Liver (tissue), 8 donors: ENCODE measurements at regions not wholly inside any gene's neighbourhood (a gene's known extent, or its start where the extent isn't known, plus 50 kb on each side); places are given as distances from the start of the nearest gene placed in this dataset.

Experiments
- DNase-seq: peaks from one replicate; pipeline ENCODE4 v3.0.0-alpha.2; 2017; ENCODE audit warnings: low spot score
- H3K27ac ChIP-seq, 2 donors: one replicate each; pipeline ENCODE4 v1.7.0; 2013; ENCODE audit warnings: inconsistent platforms in 2 of 2, low read length in 2 of 2, control low read depth in 1 of 2, low read depth in 1 of 2, mild to moderate bottlenecking in 1 of 2
- H3K27me3 ChIP-seq, 4 donors: one replicate each; pipeline versions ENCODE4 v1.6.1 to v1.7.0; 2013; ENCODE audit warnings: low read length in 3 of 4, inconsistent platforms in 1 of 4, mild to moderate bottlenecking in 1 of 4, moderate library complexity in 1 of 4; ENCODE audit not compliant: control insufficient read depth in 4 of 4, insufficient read depth in 4 of 4
- H3K36me3 ChIP-seq, 4 donors: one replicate each; pipeline versions ENCODE4 v1.6.1 to v1.7.0; 2013; ENCODE audit warnings: low read length in 3 of 4, mild to moderate bottlenecking in 3 of 4, low read depth in 1 of 4, moderate library complexity in 1 of 4; ENCODE audit not compliant: control insufficient read depth in 4 of 4, insufficient read depth in 3 of 4
- H3K4me1 ChIP-seq, 4 donors: one replicate each; pipeline versions ENCODE4 v1.6.1 to v1.7.0; 2013; ENCODE audit warnings: low read length in 3 of 4, mild to moderate bottlenecking in 3 of 4, moderate library complexity in 1 of 4; ENCODE audit not compliant: control insufficient read depth in 4 of 4, insufficient read depth in 4 of 4
- H3K4me3 ChIP-seq, 3 donors: one replicate each; pipeline versions ENCODE4 v1.6.1 to v1.7.0; 2013; ENCODE audit warnings: low read length in 3 of 3, control low read depth in 1 of 3, low read depth in 1 of 3, mild to moderate bottlenecking in 1 of 3
- H3K9ac ChIP-seq, 2 donors: one replicate each; pipeline ENCODE4 v1.7.0; 2013; ENCODE audit warnings: low read length in 2 of 2, mild to moderate bottlenecking in 2 of 2, moderate library complexity in 2 of 2, control low read depth in 1 of 2, low read depth in 1 of 2
- H3K9me3 ChIP-seq, 4 donors: one replicate each; pipeline versions ENCODE4 v1.6.1 to v1.7.0; 2013; ENCODE audit warnings: low read length in 3 of 4; ENCODE audit not compliant: control insufficient read depth in 4 of 4
- ATF3 ChIP-seq: IDR thresholded peaks from 2 replicates; pipeline ENCODE4 v1.6.1; 2016; ENCODE audit warnings: antibody characterized with exemption
- EGR1 ChIP-seq, 2 donors: IDR thresholded peaks; 2 replicates each; pipeline ENCODE4 v1.6.1; 2016 to 2018; ENCODE audit warnings: antibody characterized with exemption in 2 of 2, low read depth in 2 of 2
- FOXA1 ChIP-seq: IDR thresholded peaks from 2 replicates; pipeline ENCODE4 v1.6.1; 2016; ENCODE audit warnings: antibody characterized with exemption
- FOXA2 ChIP-seq: IDR thresholded peaks from 2 replicates; pipeline ENCODE4 v1.6.1; 2016; ENCODE audit warnings: antibody characterized with exemption
- GABPA ChIP-seq, 2 donors: IDR thresholded peaks in 1 of 2; conservative IDR thresholded peaks in 1 of 2; 2 replicates each; pipeline ENCODE4 v1.6.1; 2016; ENCODE audit warnings: antibody characterized with exemption in 2 of 2, mild to moderate bottlenecking in 1 of 2, moderate library complexity in 1 of 2
- HNF4A ChIP-seq, 2 donors: conservative IDR thresholded peaks; 2 replicates each; pipeline ENCODE4 v1.6.1; 2016; ENCODE audit warnings: antibody characterized with exemption in 2 of 2, mild to moderate bottlenecking in 2 of 2
- HNF4G ChIP-seq: IDR thresholded peaks from 2 replicates; pipeline ENCODE4 v1.6.1; 2016; ENCODE audit warnings: antibody characterized with exemption
- JUND ChIP-seq, 2 donors: IDR thresholded peaks; 2 replicates each; pipeline ENCODE4 v1.6.1; 2016; ENCODE audit warnings: antibody characterized with exemption in 2 of 2
- MAX ChIP-seq: IDR thresholded peaks from 2 replicates; pipeline ENCODE4 v1.6.1; 2016; ENCODE audit warnings: antibody characterized with exemption
- NR2F2 ChIP-seq: IDR thresholded peaks from 2 replicates; pipeline ENCODE4 v1.6.1; 2016; ENCODE audit warnings: antibody characterized with exemption
- RAD21 ChIP-seq, 2 donors: IDR thresholded peaks; 2 replicates each; pipeline ENCODE4 v1.6.1; 2016; ENCODE audit warnings: antibody characterized with exemption in 2 of 2, mild to moderate bottlenecking in 2 of 2
- RXRA ChIP-seq, 2 donors: IDR thresholded peaks; 2 replicates each; pipeline ENCODE4 v1.6.1; 2017 to 2018; ENCODE audit warnings: antibody characterized with exemption in 2 of 2, mild to moderate bottlenecking in 1 of 2
- SP1 ChIP-seq: IDR thresholded peaks from 2 replicates; pipeline ENCODE4 v1.6.1; 2018; ENCODE audit warnings: antibody characterized with exemption, mild to moderate bottlenecking
- YY1 ChIP-seq: IDR thresholded peaks from 2 replicates; pipeline ENCODE4 v1.6.1; 2016; ENCODE audit warnings: antibody characterized with exemption, mild to moderate bottlenecking
- ZBTB33 ChIP-seq: IDR thresholded peaks from 2 replicates; pipeline ENCODE4 v1.6.1; 2016; ENCODE audit warnings: antibody characterized with exemption
- WGBS: extraction: QIAGEN DNeasy Blood & Tissue Kit; methylation state at CpG from one replicate; pipeline ENCODE4 v1.1.7; 2013; 5-methylcytosine and 5-hydroxymethylcytosine counted together
- TF ChIP-seq, protein P1 (sequence below): fragments of 150-350 bp; IDR thresholded peaks from 2 replicates; pipeline ENCODE4 v1.5.1; 2017; ENCODE audit warnings: improper control_type of control experiment, low read depth, low read length; ENCODE audit not compliant: missing input control
- TF ChIP-seq, protein P2 (sequence below): IDR thresholded peaks from 2 replicates; pipeline ENCODE4 v1.6.1; 2016; ENCODE audit warnings: antibody characterized with exemption, mild to moderate bottlenecking
- donor health status: healthy.
- donor health status: healthy.
- donor health status: healthy.
- donor health status: healthy.
- donor health status: healthy.

DNA sequence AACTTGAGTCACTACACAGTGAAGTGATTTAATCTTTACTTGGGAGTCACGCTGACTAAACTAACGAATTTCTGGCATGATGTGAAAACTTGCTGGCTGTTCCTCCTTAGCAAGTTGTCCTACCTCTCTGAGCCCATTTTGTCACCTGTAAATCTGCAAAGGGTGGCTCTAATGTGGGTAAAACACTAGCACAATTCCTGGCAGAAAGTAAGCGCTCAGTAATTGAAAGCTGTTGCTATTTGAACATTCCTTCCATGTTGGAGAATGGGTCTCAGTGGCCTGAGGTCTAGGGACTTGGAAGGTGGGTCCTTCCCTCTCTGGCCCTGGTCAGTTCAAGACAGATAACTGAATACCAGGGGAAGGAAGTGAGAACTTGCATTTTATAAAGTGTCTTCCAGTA, 309.0 kb upstream of the PROX1 start:
- DNase-seq, result no peak
- peak overlapping the region; percentile 59 to 77 for H3K27ac ChIP-seq
- TF ChIP-seq MAX (no peak), HNF4A (conservative IDR thresholded peaks at IDR 0.05) (no peak), FOXA2 (no peak), ZBTB33 (no peak), EGR1 (IDR thresholded peaks at IDR 0.05; ENCODE audit: low read depth in 2 of 2) (no peak), HNF4G (no peak), RAD21 (IDR thresholded peaks at IDR 0.05) (no peak), RXRA (IDR thresholded peaks at IDR 0.05) (no peak), FOXA1 (no peak), ATF3 (no peak), GABPA (IDR thresholded peaks at IDR 0.05 in 1 of 2, conservative IDR thresholded peaks at IDR 0.05 in 1 of 2) (no peak), YY1 (no peak), JUND (IDR thresholded peaks at IDR 0.05) (no peak), NR2F2 (no peak)
- TF ChIP-seq, protein P1, sequence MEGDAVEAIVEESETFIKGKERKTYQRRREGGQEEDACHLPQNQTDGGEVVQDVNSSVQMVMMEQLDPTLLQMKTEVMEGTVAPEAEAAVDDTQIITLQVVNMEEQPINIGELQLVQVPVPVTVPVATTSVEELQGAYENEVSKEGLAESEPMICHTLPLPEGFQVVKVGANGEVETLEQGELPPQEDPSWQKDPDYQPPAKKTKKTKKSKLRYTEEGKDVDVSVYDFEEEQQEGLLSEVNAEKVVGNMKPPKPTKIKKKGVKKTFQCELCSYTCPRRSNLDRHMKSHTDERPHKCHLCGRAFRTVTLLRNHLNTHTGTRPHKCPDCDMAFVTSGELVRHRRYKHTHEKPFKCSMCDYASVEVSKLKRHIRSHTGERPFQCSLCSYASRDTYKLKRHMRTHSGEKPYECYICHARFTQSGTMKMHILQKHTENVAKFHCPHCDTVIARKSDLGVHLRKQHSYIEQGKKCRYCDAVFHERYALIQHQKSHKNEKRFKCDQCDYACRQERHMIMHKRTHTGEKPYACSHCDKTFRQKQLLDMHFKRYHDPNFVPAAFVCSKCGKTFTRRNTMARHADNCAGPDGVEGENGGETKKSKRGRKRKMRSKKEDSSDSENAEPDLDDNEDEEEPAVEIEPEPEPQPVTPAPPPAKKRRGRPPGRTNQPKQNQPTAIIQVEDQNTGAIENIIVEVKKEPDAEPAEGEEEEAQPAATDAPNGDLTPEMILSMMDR, result no peak
- TF ChIP-seq, protein P2, sequence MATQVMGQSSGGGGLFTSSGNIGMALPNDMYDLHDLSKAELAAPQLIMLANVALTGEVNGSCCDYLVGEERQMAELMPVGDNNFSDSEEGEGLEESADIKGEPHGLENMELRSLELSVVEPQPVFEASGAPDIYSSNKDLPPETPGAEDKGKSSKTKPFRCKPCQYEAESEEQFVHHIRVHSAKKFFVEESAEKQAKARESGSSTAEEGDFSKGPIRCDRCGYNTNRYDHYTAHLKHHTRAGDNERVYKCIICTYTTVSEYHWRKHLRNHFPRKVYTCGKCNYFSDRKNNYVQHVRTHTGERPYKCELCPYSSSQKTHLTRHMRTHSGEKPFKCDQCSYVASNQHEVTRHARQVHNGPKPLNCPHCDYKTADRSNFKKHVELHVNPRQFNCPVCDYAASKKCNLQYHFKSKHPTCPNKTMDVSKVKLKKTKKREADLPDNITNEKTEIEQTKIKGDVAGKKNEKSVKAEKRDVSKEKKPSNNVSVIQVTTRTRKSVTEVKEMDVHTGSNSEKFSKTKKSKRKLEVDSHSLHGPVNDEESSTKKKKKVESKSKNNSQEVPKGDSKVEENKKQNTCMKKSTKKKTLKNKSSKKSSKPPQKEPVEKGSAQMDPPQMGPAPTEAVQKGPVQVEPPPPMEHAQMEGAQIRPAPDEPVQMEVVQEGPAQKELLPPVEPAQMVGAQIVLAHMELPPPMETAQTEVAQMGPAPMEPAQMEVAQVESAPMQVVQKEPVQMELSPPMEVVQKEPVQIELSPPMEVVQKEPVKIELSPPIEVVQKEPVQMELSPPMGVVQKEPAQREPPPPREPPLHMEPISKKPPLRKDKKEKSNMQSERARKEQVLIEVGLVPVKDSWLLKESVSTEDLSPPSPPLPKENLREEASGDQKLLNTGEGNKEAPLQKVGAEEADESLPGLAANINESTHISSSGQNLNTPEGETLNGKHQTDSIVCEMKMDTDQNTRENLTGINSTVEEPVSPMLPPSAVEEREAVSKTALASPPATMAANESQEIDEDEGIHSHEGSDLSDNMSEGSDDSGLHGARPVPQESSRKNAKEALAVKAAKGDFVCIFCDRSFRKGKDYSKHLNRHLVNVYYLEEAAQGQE, result no peak
- WGBS, result 55% methylated on average over 3 of the region's 3 CpGs
- H3K4me3 ChIP-seq, result no peak overlapping the region
- H3K9me3 ChIP-seq, result no peaks in the 10 kb centered on the region
- H3K4me1 ChIP-seq, result peaks cover 2 to 18% (median 13%) of the 10 kb centered on the region in 4 donors
- no peaks in the 10 kb centered on the region for H3K36me3 ChIP-seq
- H3K27me3 ChIP-seq, result no peaks in the 10 kb centered on the region
- peak overlapping the region in 1 of 2 donors; percentile 73 for H3K9ac ChIP-seq

- Histone ChIP-seq H3K9ac (no peak overlapping the region), H3K36me3 (no peaks in the 10 kb centered on the region), H3K9me3 (no peaks in the 10 kb centered on the region), H3K27me3 (no peaks in the 10 kb centered on the region), H3K4me3 (no peak overlapping the region), H3K27ac (peak overlapping the region; percentile 59 to 77), H3K4me1 (peaks cover 2 to 18% (median 13%) of the 10 kb centered on the region in 4 donors)
- DNase-seq, result no peak
- WGBS, result 24% methylated on average over 3 of the region's 3 CpGs
- TF ChIP-seq, protein P1, result no peak
- TF ChIP-seq GABPA (IDR thresholded peaks at IDR 0.05 in 1 of 2, conservative IDR thresholded peaks at IDR 0.05 in 1 of 2), result peak in 1 of 2 donors; percentile 41
- TF ChIP-seq HNF4A (conservative IDR thresholded peaks at IDR 0.05), result peak; percentile 90 to 96
- peak; percentile 95 for TF ChIP-seq MAX
- no peak for TF ChIP-seq ATF3
- TF ChIP-seq, protein P2, result peak; percentile 51
- peak; percentile 89 to 97 for TF ChIP-seq RXRA (IDR thresholded peaks at IDR 0.05)
- TF ChIP-seq SP1, result peak; percentile 83
- TF ChIP-seq YY1, result peak; percentile 91
- peak in 1 of 2 donors; percentile 72 for TF ChIP-seq EGR1 (IDR thresholded peaks at IDR 0.05; ENCODE audit: low read depth in 2 of 2)
These were observed 308.6 kb upstream of the PROX1 start for GRCh38 chr1:213679153-213679552.
